ENCODE measurements at regions not wholly inside any gene's neighbourhood (a gene's known extent, or its start where the extent isn't known, plus 50 kb on each side); places are given as distances from the start of the nearest gene placed in this dataset.

DNA sequence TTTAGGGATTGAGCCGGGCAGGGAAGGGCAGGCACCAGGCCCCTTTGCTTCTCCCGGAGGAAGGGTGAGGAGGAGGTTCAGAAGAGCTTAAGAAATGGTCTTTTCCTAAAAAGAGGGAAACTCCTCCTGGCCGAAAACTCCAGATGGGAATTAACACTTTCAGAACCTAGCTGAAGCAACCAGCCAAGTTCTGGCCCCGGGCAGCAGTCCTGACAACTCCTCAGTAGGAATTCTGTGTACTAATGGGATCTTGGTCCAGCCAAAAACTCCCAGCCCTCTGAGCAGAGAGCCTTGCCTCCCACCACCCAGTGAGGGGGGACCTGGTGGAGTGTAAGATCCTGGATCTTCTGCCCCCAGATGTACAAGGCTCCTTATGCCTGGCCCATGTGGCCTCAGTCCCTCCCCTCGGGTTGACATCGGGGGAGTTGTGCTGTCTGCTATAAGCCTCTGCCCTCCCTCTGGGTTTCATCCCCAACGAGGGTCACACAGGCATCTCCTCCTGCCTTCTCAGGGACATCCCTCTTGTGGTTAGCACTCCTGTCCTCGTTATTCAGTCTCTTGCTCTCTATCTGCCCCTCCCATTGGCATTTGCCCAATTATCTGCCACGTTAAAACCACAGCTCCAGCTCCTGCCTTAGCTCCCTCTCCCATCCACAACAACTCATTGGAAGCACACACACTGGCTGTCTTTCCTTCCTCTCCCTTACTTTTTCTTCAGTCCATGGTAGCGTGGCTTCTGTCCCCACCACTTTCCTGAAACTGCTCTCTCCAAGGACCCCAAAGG is 184.6 kb downstream of the CYP26B1 start:
- TF ChIP-seq CTCF (IDR thresholded peaks at IDR 0.05; ENCODE audit: low read length), result no peak
- TF ChIP-seq EZH2 (optimal IDR thresholded peaks at IDR 0.05; ENCODE audit: low read depth, low read length), result no peak

All from MM.1S (cell line).